Caco-2 (cell line): ENCODE measurements at regions not wholly inside any gene's neighbourhood (a gene's known extent, or its start where the extent isn't known, plus 50 kb on each side); places are given as distances from the start of the nearest gene placed in this dataset.

Experiments used
- BruUV-seq: library from RNA; stranded (reverse); fragments of 400-500 nt; replicated peaks from 2 replicates; lab custom pipeline; 2021; lab: Mats Ljungman, UMichigan
- CTCF ChIA-PET: fragments of 300-600 bp; sonication (Branson Sonifier 250); formaldehyde crosslinking; loops from one replicate; lab custom pipeline; 2022; ENCODE audit warnings: antibody characterized with exemption; lab: Charles Lee
- POLR2A ChIA-PET: fragments of 300-600 bp; sonication (Branson Sonifier 250); formaldehyde crosslinking; loops from one replicate; lab custom pipeline; 2022; ENCODE audit warnings: antibody characterized with exemption; lab: Charles Lee
- DNase-seq, 2 experiments: peaks; one replicate each; pipeline versions ENCODE4 v3.0.0 to v3.0.0-alpha.2; 2020 to 2022
- H3K27me3 ChIP-seq: replicated peaks from 2 replicates; pipeline ENCODE4 v1.6.0; 2011; ENCODE audit warnings: low read length; ENCODE audit not compliant: control insufficient read depth, insufficient read depth
- H3K36me3 ChIP-seq: 2 replicates; pipeline ENCODE4 v1.5.1; 2011; ENCODE audit warnings: low read length; ENCODE audit not compliant: control insufficient read depth, insufficient read depth
- H3K4me1 ChIP-seq: fragments of 250-450 bp; sonication (Bioruptor Pico); 2 replicates; pipeline ENCODE4 v1.5.1; 2020; ENCODE audit warnings: mild to moderate bottlenecking
- H3K4me3 ChIP-seq: 2 replicates; pipeline ENCODE4 v1.5.1; 2011; ENCODE audit warnings: low read depth, mild to moderate bottlenecking, control low read depth, low read length
- H3K9me3 ChIP-seq: fragments of 250-450 bp; sonication (Bioruptor Pico); 2 replicates; pipeline ENCODE4 v1.5.1; 2020; ENCODE audit warnings: mild to moderate bottlenecking, moderate library complexity
- H3K27ac Mint-ChIP-seq: one replicate; pipeline ENCODE4 v1.8.0; 2022; ENCODE audit warnings: mixed read lengths; ENCODE audit not compliant: unreplicated experiment
- H3K27me3 Mint-ChIP-seq: one replicate; pipeline ENCODE4 v1.8.0; 2022; ENCODE audit warnings: mixed read lengths; ENCODE audit not compliant: insufficient read depth, unreplicated experiment
- H3K36me3 Mint-ChIP-seq: one replicate; pipeline ENCODE4 v1.8.0; 2022; ENCODE audit warnings: mild to moderate bottlenecking, mixed read lengths; ENCODE audit not compliant: insufficient read depth, unreplicated experiment
- H3K4me1 Mint-ChIP-seq: one replicate; pipeline ENCODE4 v1.8.0; 2022; ENCODE audit warnings: low read depth, mixed read lengths; ENCODE audit not compliant: unreplicated experiment
- H3K4me3 Mint-ChIP-seq: one replicate; pipeline ENCODE4 v1.8.0; 2022; ENCODE audit warnings: mild to moderate bottlenecking, moderate library complexity, mixed read lengths; ENCODE audit not compliant: unreplicated experiment
- H3K9me3 Mint-ChIP-seq: one replicate; pipeline ENCODE4 v1.8.0; 2022; ENCODE audit warnings: mixed read lengths; ENCODE audit not compliant: unreplicated experiment
- CTCF ChIP-seq, 2 experiments: fragments of 200-600 bp in 1 of 2; IDR thresholded peaks; 1 replicate in 1 of 2; 2 replicates in 1 of 2; pipeline versions ENCODE4 v1.5.1 to v1.8.0; 2011 to 2022; ENCODE audit warnings: antibody characterized with exemption in 1 of 2, control low read depth in 1 of 2, inconsistent platforms in 1 of 2, low read depth in 1 of 2, low read length in 1 of 2, mild to moderate bottlenecking in 1 of 2, moderate library complexity in 1 of 2; ENCODE audit not compliant: insufficient read depth in 1 of 2, severe bottlenecking in 1 of 2, unreplicated experiment in 1 of 2
- intact Hi-C: fragments of 100-400 bp; cut with micrococcal nuclease; formaldehyde crosslinking; loops from one replicate; pipeline ENCODE4 v1.10.0; 2022; ENCODE audit not compliant: unreplicated experiment

DNA sequence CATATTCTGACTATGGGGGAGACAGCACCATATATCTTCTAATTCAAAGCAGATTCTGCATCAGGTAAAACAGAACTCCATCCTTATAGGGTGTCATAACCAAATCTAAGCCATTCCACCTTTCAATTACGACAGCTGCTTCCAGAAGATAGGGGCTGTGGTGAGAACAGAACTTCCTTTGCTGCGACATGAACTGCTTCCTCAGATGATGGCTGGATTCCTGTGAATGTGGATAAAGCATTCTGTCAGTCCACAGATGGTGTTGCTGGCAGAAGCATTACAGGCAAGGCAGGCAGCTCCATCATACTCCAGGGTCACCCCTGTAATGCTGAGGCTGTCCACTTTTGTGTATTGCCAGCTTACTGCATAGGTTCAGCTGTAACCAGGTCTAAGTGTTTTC, 122.0 kb downstream of the GPCPD1 start:
- no peak for DNase-seq

DNA sequence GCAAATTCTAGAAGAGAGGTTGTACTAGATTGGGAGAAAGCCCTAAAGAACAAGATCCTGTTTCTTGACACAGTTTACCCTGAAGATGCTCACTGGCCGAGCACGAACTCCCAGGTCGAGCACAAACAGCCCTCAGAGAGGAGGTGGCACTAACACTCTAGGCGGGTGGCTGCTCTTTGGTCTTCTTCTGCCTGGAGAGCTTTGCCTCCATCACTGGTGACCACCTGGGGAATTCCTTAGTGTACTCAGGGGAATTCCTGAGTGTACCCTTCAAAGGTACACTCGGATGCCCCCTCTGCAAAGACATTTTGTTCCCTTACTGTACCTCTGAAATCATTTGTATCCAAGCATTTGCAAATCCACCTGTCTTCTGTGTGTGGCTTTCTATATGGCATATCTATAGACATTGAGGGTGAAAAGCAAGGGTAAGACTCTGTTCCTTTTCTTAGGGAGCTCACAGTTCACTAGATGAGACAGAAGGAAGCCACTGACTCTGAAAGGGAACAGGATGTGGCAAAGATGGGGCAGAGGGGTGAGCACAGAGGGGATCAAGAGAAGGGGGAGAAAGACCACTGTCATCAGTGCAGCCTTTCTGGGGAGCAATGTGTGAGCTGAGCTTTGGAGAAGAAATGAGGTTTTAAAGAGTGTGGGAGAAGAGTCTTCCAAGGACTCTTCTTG, 124.3 kb downstream of the GPCPD1 start:
- ChIA-PET POLR2A (no interaction called here), CTCF (no interaction called here)
- Histone ChIP-seq H3K4me3 (no peak overlapping the region), H3K36me3 (no peaks in the 10 kb centered on the region), H3K27me3 (no peaks in the 10 kb centered on the region), H3K9me3 (no peaks in the 10 kb centered on the region), H3K4me1 (no peaks in the 10 kb centered on the region)
- no peaks in the 10 kb centered on the region for H3K36me3 Mint-ChIP-seq
- H3K4me1 Mint-ChIP-seq: no peaks in the 10 kb centered on the region
- DNase-seq: no peak
- intact Hi-C loops: no loop called here
- no peaks in the 10 kb centered on the region for H3K9me3 Mint-ChIP-seq
- H3K27me3 Mint-ChIP-seq: peaks cover 3% of the 10 kb centered on the region
- H3K4me3 Mint-ChIP-seq: no peak overlapping the region
- BruUV-seq: no TSS peak
- no peak overlapping the region for H3K27ac Mint-ChIP-seq
- TF ChIP-seq CTCF (IDR thresholded peaks at IDR 0.05; ENCODE audit: insufficient read depth in 1 of 2, low read depth in 1 of 2, low read length in 1 of 2, severe bottlenecking in 1 of 2, unreplicated experiment in 1 of 2): no peak

More for the DNA sequence above, 122.0 kb downstream of the GPCPD1 start:
- intact Hi-C loops: no loop called here
- no TSS peak for BruUV-seq
- ChIA-PET POLR2A (no interaction called here), CTCF (no interaction called here)
- H3K4me3 ChIP-seq: no peak overlapping the region
- H3K4me1 Mint-ChIP-seq: no peaks in the 10 kb centered on the region
- TF ChIP-seq CTCF (IDR thresholded peaks at IDR 0.05; ENCODE audit: insufficient read depth in 1 of 2, low read depth in 1 of 2, low read length in 1 of 2, severe bottlenecking in 1 of 2, unreplicated experiment in 1 of 2): no peak
- H3K36me3 ChIP-seq: no peaks in the 10 kb centered on the region
- H3K27ac Mint-ChIP-seq: no peak overlapping the region
- no peaks in the 10 kb centered on the region for H3K27me3 ChIP-seq
- no peaks in the 10 kb centered on the region for H3K9me3 ChIP-seq
- H3K9me3 Mint-ChIP-seq: no peaks in the 10 kb centered on the region
- no peak overlapping the region for H3K4me3 Mint-ChIP-seq
- H3K27me3 Mint-ChIP-seq: peaks cover 3% of the 10 kb centered on the region
- H3K36me3 Mint-ChIP-seq: no peaks in the 10 kb centered on the region
- H3K4me1 ChIP-seq: no peaks in the 10 kb centered on the region

GRCh38 chr20:5484926-5485325, 125.9 kb downstream of the GPCPD1 start:
- DNase-seq: no peak
- no peaks in the 10 kb centered on the region for H3K9me3 ChIP-seq
- Mint-ChIP-seq H3K9me3 (no peaks in the 10 kb centered on the region), H3K27me3 (peaks cover 3% of the 10 kb centered on the region), H3K36me3 (no peaks in the 10 kb centered on the region), H3K4me3 (no peak overlapping the region), H3K4me1 (no peaks in the 10 kb centered on the region), H3K27ac (no peak overlapping the region)
- POLR2A ChIA-PET: no interaction called here
- no TSS peak for BruUV-seq
- H3K27me3 ChIP-seq: no peaks in the 10 kb centered on the region
- CTCF ChIA-PET: no interaction called here
- intact Hi-C loops: no loop called here
- no peaks in the 10 kb centered on the region for H3K36me3 ChIP-seq
- no peak overlapping the region for H3K4me3 ChIP-seq
- no peaks in the 10 kb centered on the region for H3K4me1 ChIP-seq
- no peak for TF ChIP-seq CTCF (IDR thresholded peaks at IDR 0.05; ENCODE audit: insufficient read depth in 1 of 2, low read depth in 1 of 2, low read length in 1 of 2, severe bottlenecking in 1 of 2, unreplicated experiment in 1 of 2)
